ENCODE measurements at regions not wholly inside any gene's neighbourhood (a gene's known extent, or its start where the extent isn't known, plus 50 kb on each side); places are given as distances from the start of the nearest gene placed in this dataset.

GRCh38 chr6:120938164-120938875 lies 396.0 kb downstream of the TBC1D32 start:
- ATAC-seq (no peak), DNase-seq (ENCODE audit: low read depth, low spot score) (no peak)
- in situ Hi-C loops (cut with HindIII; ENCODE audit: low pct_unique_long_range_greater_than_20kb, low sequenced_read_pairs) (no loop called here), intact Hi-C loops (cut with micrococcal nuclease; ENCODE audit: unreplicated experiment) (no loop called here)
- no peak overlapping the region for H3K4me3 ChIP-seq (ENCODE audit: low read depth in 2 of 2, low read length in 2 of 2)
- TF ChIP-seq TCF7L2 (IDR thresholded peaks at IDR 0.05; ENCODE audit: low read depth, low read length) (no peak), CTCF (IDR thresholded peaks at IDR 0.05) (no peak), SIN3A (IDR thresholded peaks at IDR 0.05; ENCODE audit: borderline replicate concordance, insufficient read depth, low read depth, low read length) (no peak), POLR2AphosphoS5 (IDR thresholded peaks at IDR 0.05; ENCODE audit: low read depth, low read length) (no peak)
- TF ChIP-seq, protein P1, sequence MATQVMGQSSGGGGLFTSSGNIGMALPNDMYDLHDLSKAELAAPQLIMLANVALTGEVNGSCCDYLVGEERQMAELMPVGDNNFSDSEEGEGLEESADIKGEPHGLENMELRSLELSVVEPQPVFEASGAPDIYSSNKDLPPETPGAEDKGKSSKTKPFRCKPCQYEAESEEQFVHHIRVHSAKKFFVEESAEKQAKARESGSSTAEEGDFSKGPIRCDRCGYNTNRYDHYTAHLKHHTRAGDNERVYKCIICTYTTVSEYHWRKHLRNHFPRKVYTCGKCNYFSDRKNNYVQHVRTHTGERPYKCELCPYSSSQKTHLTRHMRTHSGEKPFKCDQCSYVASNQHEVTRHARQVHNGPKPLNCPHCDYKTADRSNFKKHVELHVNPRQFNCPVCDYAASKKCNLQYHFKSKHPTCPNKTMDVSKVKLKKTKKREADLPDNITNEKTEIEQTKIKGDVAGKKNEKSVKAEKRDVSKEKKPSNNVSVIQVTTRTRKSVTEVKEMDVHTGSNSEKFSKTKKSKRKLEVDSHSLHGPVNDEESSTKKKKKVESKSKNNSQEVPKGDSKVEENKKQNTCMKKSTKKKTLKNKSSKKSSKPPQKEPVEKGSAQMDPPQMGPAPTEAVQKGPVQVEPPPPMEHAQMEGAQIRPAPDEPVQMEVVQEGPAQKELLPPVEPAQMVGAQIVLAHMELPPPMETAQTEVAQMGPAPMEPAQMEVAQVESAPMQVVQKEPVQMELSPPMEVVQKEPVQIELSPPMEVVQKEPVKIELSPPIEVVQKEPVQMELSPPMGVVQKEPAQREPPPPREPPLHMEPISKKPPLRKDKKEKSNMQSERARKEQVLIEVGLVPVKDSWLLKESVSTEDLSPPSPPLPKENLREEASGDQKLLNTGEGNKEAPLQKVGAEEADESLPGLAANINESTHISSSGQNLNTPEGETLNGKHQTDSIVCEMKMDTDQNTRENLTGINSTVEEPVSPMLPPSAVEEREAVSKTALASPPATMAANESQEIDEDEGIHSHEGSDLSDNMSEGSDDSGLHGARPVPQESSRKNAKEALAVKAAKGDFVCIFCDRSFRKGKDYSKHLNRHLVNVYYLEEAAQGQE (IDR thresholded peaks at IDR 0.05; ENCODE audit: insufficient read depth in 1 of 2, low read depth in 2 of 2, low read length in 1 of 2), result no peak
- POLR2A ChIA-PET, result no interaction called here
- H3K36me3 ChIP-seq (ENCODE audit: control insufficient read depth, insufficient read depth, low read length), result no peaks in the 10 kb centered on the region
- BruUV-seq (replicated peaks), result no TSS peak
- H3K27me3 ChIP-seq (ENCODE audit: control insufficient read depth, insufficient read depth, low read length), result no peaks in the 10 kb centered on the region
- H3K9me3 ChIP-seq (ENCODE audit: control insufficient read depth, insufficient read depth, low read depth, low read length), result no peaks in the 10 kb centered on the region
- no peak overlapping the region for H3K27ac ChIP-seq (ENCODE audit: low read length)
- no peaks in the 10 kb centered on the region for H3K4me1 ChIP-seq (ENCODE audit: control insufficient read depth, insufficient read depth, low read length)
- CTCF ChIA-PET, result no interaction called here

- ATAC-seq (no peak), DNase-seq (ENCODE audit: low read depth, low spot score) (no peak)
- Histone ChIP-seq H3K27me3 (ENCODE audit: control insufficient read depth, insufficient read depth, low read length) (no peaks in the 10 kb centered on the region), H3K9me3 (ENCODE audit: control insufficient read depth, insufficient read depth, low read depth, low read length) (no peaks in the 10 kb centered on the region), H3K36me3 (ENCODE audit: control insufficient read depth, insufficient read depth, low read length) (no peaks in the 10 kb centered on the region), H3K4me1 (ENCODE audit: control insufficient read depth, insufficient read depth, low read length) (no peaks in the 10 kb centered on the region), H3K27ac (ENCODE audit: low read length) (no peak overlapping the region), H3K4me3 (ENCODE audit: low read depth in 2 of 2, low read length in 2 of 2) (no peak overlapping the region)
- BruUV-seq (replicated peaks), result no TSS peak
- in situ Hi-C loops (cut with HindIII; ENCODE audit: low pct_unique_long_range_greater_than_20kb, low sequenced_read_pairs), result no loop called here
- ChIA-PET POLR2A (no interaction called here), CTCF (no interaction called here)
- intact Hi-C loops (cut with micrococcal nuclease; ENCODE audit: unreplicated experiment), result no loop called here
- TF ChIP-seq POLR2AphosphoS5 (IDR thresholded peaks at IDR 0.05; ENCODE audit: low read depth, low read length) (no peak), TCF7L2 (IDR thresholded peaks at IDR 0.05; ENCODE audit: low read depth, low read length) (no peak), SIN3A (IDR thresholded peaks at IDR 0.05; ENCODE audit: borderline replicate concordance, insufficient read depth, low read depth, low read length) (no peak), CTCF (IDR thresholded peaks at IDR 0.05) (no peak)
- TF ChIP-seq, protein P1 (IDR thresholded peaks at IDR 0.05; ENCODE audit: insufficient read depth in 1 of 2, low read depth in 2 of 2, low read length in 1 of 2), result no peak
Observed at GRCh38 chr6:120935908-120936307, 398.4 kb downstream of the TBC1D32 start.
